ENCODE measurements at regions not wholly inside any gene's neighbourhood (a gene's known extent, or its start where the extent isn't known, plus 50 kb on each side); places are given as distances from the start of the nearest gene placed in this dataset.

DNA sequence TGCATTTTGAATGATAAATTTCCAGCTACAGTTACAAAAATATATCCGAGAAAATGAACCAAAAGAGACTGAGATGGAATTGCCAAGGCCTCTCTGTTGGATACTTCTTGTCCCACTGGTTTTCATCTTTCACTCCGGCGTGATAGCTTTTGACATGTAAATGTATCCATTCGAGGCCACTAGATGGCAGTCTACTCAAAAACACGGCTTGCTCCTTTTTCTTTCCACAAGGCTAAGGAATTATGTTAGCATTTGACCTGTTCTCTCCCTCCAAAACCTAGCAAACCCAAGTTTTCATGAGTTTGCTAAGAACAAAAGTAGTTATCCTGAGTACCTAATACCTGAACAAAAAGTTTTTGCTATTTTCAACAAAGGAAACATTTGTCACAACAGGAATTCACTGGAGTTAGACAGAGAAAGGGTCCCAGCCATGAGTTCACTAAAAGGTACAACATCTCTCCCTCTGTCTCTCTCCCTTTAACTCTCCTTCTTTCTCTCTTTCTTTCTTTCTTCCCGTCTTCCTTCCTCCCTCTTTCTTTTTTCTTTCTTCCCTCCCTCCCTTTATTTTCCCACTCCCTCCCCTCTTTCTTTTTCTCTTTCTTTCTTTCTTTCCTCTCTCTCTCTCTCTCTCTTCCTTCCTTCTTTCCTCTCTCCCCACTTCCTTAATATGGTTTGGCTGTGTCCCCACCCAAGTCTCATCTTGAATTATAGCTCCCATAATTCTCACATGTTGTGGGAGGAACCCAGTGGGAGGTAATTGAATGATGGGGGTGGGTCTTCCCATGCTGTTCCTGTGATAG, 207.9 kb upstream of the MYO3A start:
- no peak overlapping the region for H3K27ac ChIP-seq
- ChIA-PET CTCF (interaction anchor here (0.6 to 0.8 kb wide), 5 partner anchors 50 to 834 kb away, joined by 3 to 6 read pairs (median 3); no protein-coding TSS in a partner anchor), POLR2A (ENCODE audit: low non-redundant PET) (no interaction called here)
- DNase-seq (ENCODE audit: low spot score), result peak; percentile 30
- TF ChIP-seq, protein P1, sequence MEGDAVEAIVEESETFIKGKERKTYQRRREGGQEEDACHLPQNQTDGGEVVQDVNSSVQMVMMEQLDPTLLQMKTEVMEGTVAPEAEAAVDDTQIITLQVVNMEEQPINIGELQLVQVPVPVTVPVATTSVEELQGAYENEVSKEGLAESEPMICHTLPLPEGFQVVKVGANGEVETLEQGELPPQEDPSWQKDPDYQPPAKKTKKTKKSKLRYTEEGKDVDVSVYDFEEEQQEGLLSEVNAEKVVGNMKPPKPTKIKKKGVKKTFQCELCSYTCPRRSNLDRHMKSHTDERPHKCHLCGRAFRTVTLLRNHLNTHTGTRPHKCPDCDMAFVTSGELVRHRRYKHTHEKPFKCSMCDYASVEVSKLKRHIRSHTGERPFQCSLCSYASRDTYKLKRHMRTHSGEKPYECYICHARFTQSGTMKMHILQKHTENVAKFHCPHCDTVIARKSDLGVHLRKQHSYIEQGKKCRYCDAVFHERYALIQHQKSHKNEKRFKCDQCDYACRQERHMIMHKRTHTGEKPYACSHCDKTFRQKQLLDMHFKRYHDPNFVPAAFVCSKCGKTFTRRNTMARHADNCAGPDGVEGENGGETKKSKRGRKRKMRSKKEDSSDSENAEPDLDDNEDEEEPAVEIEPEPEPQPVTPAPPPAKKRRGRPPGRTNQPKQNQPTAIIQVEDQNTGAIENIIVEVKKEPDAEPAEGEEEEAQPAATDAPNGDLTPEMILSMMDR (conservative IDR thresholded peaks at IDR 0.05; ENCODE audit: low read depth), result peak; percentile 71

GRCh38 chr10:25738776-25739175, 195.3 kb upstream of the MYO3A start:
- TF ChIP-seq, protein P1 (conservative IDR thresholded peaks at IDR 0.05; ENCODE audit: low read depth), result no peak
- no peak for DNase-seq (ENCODE audit: low spot score)
- POLR2A ChIA-PET (ENCODE audit: low non-redundant PET), result no interaction called here
- CTCF ChIA-PET, result no interaction called here
- H3K27ac ChIP-seq, result no peak overlapping the region

- TF ChIP-seq, protein P1 (conservative IDR thresholded peaks at IDR 0.05; ENCODE audit: low read depth), result no peak
- no peak for DNase-seq (ENCODE audit: low spot score)
- ChIA-PET CTCF (interaction anchor here (0.6 kb wide), 1 partner anchor 48 kb away, joined by 3 read pairs; no protein-coding TSS in a partner anchor), POLR2A (ENCODE audit: low non-redundant PET) (no interaction called here)
- no peak overlapping the region for H3K27ac ChIP-seq
Observed at GRCh38 chr10:25743832-25744231, 190.2 kb upstream of the MYO3A start.

DNA sequence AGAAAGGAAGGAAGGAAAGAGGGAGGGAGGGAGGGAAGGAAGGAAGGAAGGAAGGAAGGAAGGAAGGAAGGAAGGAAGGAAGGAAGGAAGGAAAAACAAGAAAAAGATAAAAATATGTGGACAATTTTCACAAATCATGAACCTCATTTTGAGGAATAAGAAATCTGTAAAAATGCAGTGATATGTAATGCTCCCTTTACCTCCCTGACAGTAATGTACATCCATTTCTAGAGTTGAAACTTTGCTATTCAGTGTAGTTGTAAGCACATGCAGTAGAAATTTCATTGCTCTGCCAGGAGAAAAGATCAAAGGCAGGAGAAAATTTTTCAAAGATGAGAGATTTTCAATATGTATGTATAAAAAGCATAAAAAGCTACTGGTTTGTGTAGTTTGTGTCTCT, 189.5 kb upstream of the MYO3A start:
- DNase-seq (ENCODE audit: low spot score), result no peak
- H3K27ac ChIP-seq, result no peak overlapping the region
- ChIA-PET POLR2A (ENCODE audit: low non-redundant PET) (no interaction called here), CTCF (no interaction called here)
- TF ChIP-seq, protein P1 (conservative IDR thresholded peaks at IDR 0.05; ENCODE audit: low read depth), result no peak

DNA sequence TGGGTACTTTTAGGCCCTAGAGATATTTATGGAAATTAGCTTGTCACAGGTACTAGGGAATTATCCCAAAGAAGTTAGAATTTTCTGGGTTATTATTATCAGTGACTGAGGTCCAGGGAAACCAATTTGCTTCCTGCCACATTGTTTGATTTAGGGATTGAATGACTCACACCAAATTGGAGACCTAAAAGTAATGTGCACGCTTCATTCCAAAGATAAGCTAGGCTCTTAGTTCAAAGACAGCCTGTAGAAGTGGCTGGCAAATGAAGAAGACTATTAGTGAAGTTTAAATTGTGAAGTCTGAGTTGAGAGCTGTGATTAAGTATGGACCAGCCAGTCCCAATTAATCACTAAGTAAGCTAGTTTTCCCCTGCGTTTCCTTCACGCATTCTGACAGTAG, 188.1 kb upstream of the MYO3A start:
- CTCF ChIA-PET, result interaction anchor here (0.9 kb wide), 1 partner anchor 12 kb away, joined by 3 read pairs; no protein-coding TSS in a partner anchor
- H3K27ac ChIP-seq, result no peak overlapping the region
- POLR2A ChIA-PET (ENCODE audit: low non-redundant PET), result no interaction called here

DNA sequence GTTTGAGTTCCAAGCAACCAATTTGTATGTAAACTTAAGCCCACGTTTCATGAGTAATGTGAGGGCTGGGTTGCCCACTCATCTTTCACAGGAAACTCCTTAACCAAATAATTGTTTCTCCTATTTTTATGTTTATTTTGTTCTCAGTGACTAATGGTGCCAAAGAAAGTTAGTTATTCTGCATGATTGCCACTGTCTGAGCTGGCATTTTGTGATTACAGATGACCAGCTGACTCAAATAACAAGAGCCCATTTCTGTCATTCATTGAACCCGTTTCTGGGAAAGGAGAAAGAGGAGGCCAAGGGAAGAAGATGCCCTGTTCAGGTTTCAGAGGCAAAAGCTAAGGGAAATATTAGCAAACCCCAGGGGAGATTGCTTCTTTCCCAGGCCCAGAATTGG, 186.9 kb upstream of the MYO3A start:
- ChIA-PET POLR2A (ENCODE audit: low non-redundant PET) (no interaction called here), CTCF (no interaction called here)
- no peak for DNase-seq (ENCODE audit: low spot score)
- TF ChIP-seq, protein P1 (conservative IDR thresholded peaks at IDR 0.05; ENCODE audit: low read depth), result no peak
- no peak overlapping the region for H3K27ac ChIP-seq

More for the DNA sequence above, 188.1 kb upstream of the MYO3A start:
- TF ChIP-seq, protein P1 (conservative IDR thresholded peaks at IDR 0.05; ENCODE audit: low read depth), result no peak
- no peak for DNase-seq (ENCODE audit: low spot score)
